ENCODE measurements at regions not wholly inside any gene's neighbourhood (a gene's known extent, or its start where the extent isn't known, plus 50 kb on each side); places are given as distances from the start of the nearest gene placed in this dataset.

- Histone ChIP-seq H3K27me3 (ENCODE audit: control insufficient read depth, insufficient read depth, low read length, poor library complexity, severe bottlenecking) (no peaks in the 10 kb centered on the region), H3K27ac (ENCODE audit: insufficient read depth, low read depth, low read length, poor library complexity, severe bottlenecking) (no peak overlapping the region), H3K4me3 (ENCODE audit: insufficient read depth, low read depth, low read length) (no peak overlapping the region), H3K4me1 (ENCODE audit: control insufficient read depth, insufficient read depth, low read length) (no peaks in the 10 kb centered on the region), H3K9me3 (ENCODE audit: control insufficient read depth, low read length) (no peaks in the 10 kb centered on the region), H3K36me3 (ENCODE audit: control insufficient read depth, insufficient read depth, low read length) (no peaks in the 10 kb centered on the region)
These were observed 555.6 kb downstream of the CCER1 start for GRCh38 chr12:90399357-90399756.

DNA sequence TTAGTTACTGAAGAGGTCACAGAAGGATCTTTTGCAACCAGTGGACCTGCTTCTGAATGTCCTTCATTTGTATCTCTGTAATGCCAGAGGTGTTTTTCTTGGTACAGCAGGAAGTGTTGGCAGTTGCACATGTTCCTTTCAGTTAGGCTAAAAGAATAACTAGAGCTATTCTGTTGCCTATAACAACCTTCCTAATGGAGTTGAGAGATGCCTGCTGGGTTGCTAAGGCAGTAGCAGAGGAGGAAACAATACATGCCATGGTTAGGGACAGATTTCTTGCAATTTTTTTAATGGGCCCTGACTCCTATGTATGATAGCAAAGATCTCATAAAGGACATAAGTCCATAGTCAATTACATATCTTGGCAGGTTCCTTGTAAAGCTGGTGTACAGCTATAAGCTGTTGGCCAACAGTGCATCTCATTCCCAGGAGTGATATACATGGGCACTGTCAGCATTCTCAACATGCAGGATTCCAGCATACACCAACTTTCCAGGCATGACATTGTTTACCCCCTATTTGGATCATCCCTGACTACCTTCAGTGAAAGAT lies 556.6 kb downstream of the CCER1 start:
- Histone ChIP-seq H3K36me3 (ENCODE audit: control insufficient read depth, insufficient read depth, low read length) (no peaks in the 10 kb centered on the region), H3K27ac (ENCODE audit: insufficient read depth, low read depth, low read length, poor library complexity, severe bottlenecking) (no peak overlapping the region), H3K4me1 (ENCODE audit: control insufficient read depth, insufficient read depth, low read length) (no peaks in the 10 kb centered on the region), H3K27me3 (ENCODE audit: control insufficient read depth, insufficient read depth, low read length, poor library complexity, severe bottlenecking) (no peaks in the 10 kb centered on the region), H3K9me3 (ENCODE audit: control insufficient read depth, low read length) (no peaks in the 10 kb centered on the region), H3K4me3 (ENCODE audit: insufficient read depth, low read depth, low read length) (no peak overlapping the region)

DNA sequence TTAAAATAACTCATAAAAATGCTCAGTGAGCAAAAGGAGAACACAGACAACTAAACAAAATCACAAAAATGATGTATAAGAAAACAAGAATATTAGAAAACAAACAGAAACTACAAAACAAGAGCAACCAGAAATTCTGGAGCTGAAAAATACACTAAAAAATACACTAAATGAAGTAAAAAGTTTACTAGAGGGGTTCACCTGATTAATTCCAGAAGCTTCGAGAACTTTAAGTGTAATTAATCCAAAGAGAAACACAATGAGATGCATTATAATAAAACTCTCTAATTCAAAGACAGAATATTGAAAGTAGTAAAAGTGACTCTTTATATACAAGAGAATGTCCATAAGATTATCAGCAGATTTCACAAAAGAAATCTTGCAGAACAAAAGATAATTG lies 558.4 kb downstream of the CCER1 start:
- Histone ChIP-seq H3K36me3 (ENCODE audit: control insufficient read depth, insufficient read depth, low read length) (no peaks in the 10 kb centered on the region), H3K27ac (ENCODE audit: insufficient read depth, low read depth, low read length, poor library complexity, severe bottlenecking) (no peak overlapping the region), H3K4me1 (ENCODE audit: control insufficient read depth, insufficient read depth, low read length) (no peaks in the 10 kb centered on the region), H3K9me3 (ENCODE audit: control insufficient read depth, low read length) (no peaks in the 10 kb centered on the region), H3K27me3 (ENCODE audit: control insufficient read depth, insufficient read depth, low read length, poor library complexity, severe bottlenecking) (no peaks in the 10 kb centered on the region), H3K4me3 (ENCODE audit: insufficient read depth, low read depth, low read length) (no peak overlapping the region)
- WGBS, 2 experiments, result no CpG with 5 or more reads among the region's 1 CpG

- Histone ChIP-seq H3K4me1 (ENCODE audit: control insufficient read depth, insufficient read depth, low read length) (no peaks in the 10 kb centered on the region), H3K4me3 (ENCODE audit: insufficient read depth, low read depth, low read length) (no peak overlapping the region), H3K36me3 (ENCODE audit: control insufficient read depth, insufficient read depth, low read length) (no peaks in the 10 kb centered on the region), H3K9me3 (ENCODE audit: control insufficient read depth, low read length) (no peaks in the 10 kb centered on the region), H3K27me3 (ENCODE audit: control insufficient read depth, insufficient read depth, low read length, poor library complexity, severe bottlenecking) (no peaks in the 10 kb centered on the region), H3K27ac (ENCODE audit: insufficient read depth, low read depth, low read length, poor library complexity, severe bottlenecking) (no peak overlapping the region)
- 85 to 94% methylated on average over 5 of the region's 5 CpGs for WGBS, 2 experiments
These were observed 561.3 kb downstream of the CCER1 start for GRCh38 chr12:90393652-90394051.

DNA sequence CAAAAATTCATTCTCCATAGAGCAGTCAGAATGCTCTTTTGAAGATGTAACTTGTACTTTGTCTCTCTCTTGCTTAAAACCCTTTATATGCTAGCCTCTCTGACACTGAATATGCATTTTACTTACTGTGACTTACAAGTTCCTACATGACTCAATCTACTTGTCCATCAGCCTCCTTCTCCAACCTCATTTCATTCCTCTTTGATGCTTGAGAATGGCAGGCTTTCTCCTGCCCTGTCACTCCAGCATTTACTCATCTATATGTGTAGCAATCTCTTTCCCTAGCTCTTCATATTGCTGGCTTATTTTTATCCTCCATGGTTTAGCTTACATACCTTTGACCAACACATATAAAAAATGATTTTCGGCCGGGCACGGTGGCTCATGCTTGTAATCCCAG lies 561.9 kb downstream of the CCER1 start:
- Histone ChIP-seq H3K27me3 (ENCODE audit: control insufficient read depth, insufficient read depth, low read length, poor library complexity, severe bottlenecking) (no peaks in the 10 kb centered on the region), H3K9me3 (ENCODE audit: control insufficient read depth, low read length) (no peaks in the 10 kb centered on the region), H3K4me1 (ENCODE audit: control insufficient read depth, insufficient read depth, low read length) (no peaks in the 10 kb centered on the region), H3K27ac (ENCODE audit: insufficient read depth, low read depth, low read length, poor library complexity, severe bottlenecking) (no peak overlapping the region), H3K36me3 (ENCODE audit: control insufficient read depth, insufficient read depth, low read length) (no peaks in the 10 kb centered on the region), H3K4me3 (ENCODE audit: insufficient read depth, low read depth, low read length) (no peak overlapping the region)
- 87% methylated on average over 3 of the region's 3 CpGs for WGBS, 2 experiments

- no peaks in the 10 kb centered on the region for H3K36me3 ChIP-seq (ENCODE audit: control insufficient read depth, insufficient read depth, low read length)
- no peak overlapping the region for H3K4me3 ChIP-seq (ENCODE audit: insufficient read depth, low read depth, low read length)
- H3K9me3 ChIP-seq (ENCODE audit: control insufficient read depth, low read length), result no peaks in the 10 kb centered on the region
- no peaks in the 10 kb centered on the region for H3K27me3 ChIP-seq (ENCODE audit: control insufficient read depth, insufficient read depth, low read length, poor library complexity, severe bottlenecking)
- H3K27ac ChIP-seq (ENCODE audit: insufficient read depth, low read depth, low read length, poor library complexity, severe bottlenecking), result no peak overlapping the region
- H3K4me1 ChIP-seq (ENCODE audit: control insufficient read depth, insufficient read depth, low read length), result no peaks in the 10 kb centered on the region
- 87 to 94% methylated on average over 2 of the region's 2 CpGs for WGBS, 2 experiments
These were observed 564.0 kb downstream of the CCER1 start for GRCh38 chr12:90390947-90391346.

GRCh38 chr12:90368081-90368480 lies 586.9 kb downstream of the CCER1 start:
- no peak overlapping the region for H3K27ac ChIP-seq (ENCODE audit: insufficient read depth, low read depth, low read length, poor library complexity, severe bottlenecking)
- no peaks in the 10 kb centered on the region for H3K9me3 ChIP-seq (ENCODE audit: control insufficient read depth, low read length)
- no peaks in the 10 kb centered on the region for H3K36me3 ChIP-seq (ENCODE audit: control insufficient read depth, insufficient read depth, low read length)
- no peaks in the 10 kb centered on the region for H3K4me1 ChIP-seq (ENCODE audit: control insufficient read depth, insufficient read depth, low read length)
- H3K4me3 ChIP-seq (ENCODE audit: insufficient read depth, low read depth, low read length), result no peak overlapping the region
- WGBS, 2 experiments, result 88 to 93% methylated on average over 1 of the region's 1 CpG
- no peaks in the 10 kb centered on the region for H3K27me3 ChIP-seq (ENCODE audit: control insufficient read depth, insufficient read depth, low read length, poor library complexity, severe bottlenecking)

GRCh38 chr12:90366286-90366685 lies 588.7 kb downstream of the CCER1 start:
- Histone ChIP-seq H3K27ac (ENCODE audit: insufficient read depth, low read depth, low read length, poor library complexity, severe bottlenecking) (no peak overlapping the region), H3K9me3 (ENCODE audit: control insufficient read depth, low read length) (no peaks in the 10 kb centered on the region), H3K4me1 (ENCODE audit: control insufficient read depth, insufficient read depth, low read length) (no peaks in the 10 kb centered on the region), H3K27me3 (ENCODE audit: control insufficient read depth, insufficient read depth, low read length, poor library complexity, severe bottlenecking) (no peaks in the 10 kb centered on the region), H3K36me3 (ENCODE audit: control insufficient read depth, insufficient read depth, low read length) (no peaks in the 10 kb centered on the region), H3K4me3 (ENCODE audit: insufficient read depth, low read depth, low read length) (no peak overlapping the region)
- 92 to 93% methylated on average over 2 of the region's 2 CpGs for whole genome bisulfite sequencing, 2 experiments

GRCh38 chr12:90360300-90360699 lies 594.7 kb downstream of the CCER1 start:
- Histone ChIP-seq H3K4me3 (ENCODE audit: insufficient read depth, low read depth, low read length) (no peak overlapping the region), H3K36me3 (ENCODE audit: control insufficient read depth, insufficient read depth, low read length) (no peaks in the 10 kb centered on the region), H3K9me3 (ENCODE audit: control insufficient read depth, low read length) (no peaks in the 10 kb centered on the region), H3K27me3 (ENCODE audit: control insufficient read depth, insufficient read depth, low read length, poor library complexity, severe bottlenecking) (no peaks in the 10 kb centered on the region), H3K4me1 (ENCODE audit: control insufficient read depth, insufficient read depth, low read length) (no peaks in the 10 kb centered on the region), H3K27ac (ENCODE audit: insufficient read depth, low read depth, low read length, poor library complexity, severe bottlenecking) (no peak overlapping the region)

- Histone ChIP-seq H3K27me3 (ENCODE audit: control insufficient read depth, insufficient read depth, low read length, poor library complexity, severe bottlenecking) (no peaks in the 10 kb centered on the region), H3K9me3 (ENCODE audit: control insufficient read depth, low read length) (no peaks in the 10 kb centered on the region), H3K36me3 (ENCODE audit: control insufficient read depth, insufficient read depth, low read length) (no peaks in the 10 kb centered on the region), H3K27ac (ENCODE audit: insufficient read depth, low read depth, low read length, poor library complexity, severe bottlenecking) (no peak overlapping the region), H3K4me1 (ENCODE audit: control insufficient read depth, insufficient read depth, low read length) (no peaks in the 10 kb centered on the region), H3K4me3 (ENCODE audit: insufficient read depth, low read depth, low read length) (no peak overlapping the region)
- 88 to 92% methylated on average over 6 to 8 of the region's 8 CpGs for WGBS, 2 experiments
These were observed 599.1 kb downstream of the CCER1 start for GRCh38 chr12:90355711-90356355.

DNA sequence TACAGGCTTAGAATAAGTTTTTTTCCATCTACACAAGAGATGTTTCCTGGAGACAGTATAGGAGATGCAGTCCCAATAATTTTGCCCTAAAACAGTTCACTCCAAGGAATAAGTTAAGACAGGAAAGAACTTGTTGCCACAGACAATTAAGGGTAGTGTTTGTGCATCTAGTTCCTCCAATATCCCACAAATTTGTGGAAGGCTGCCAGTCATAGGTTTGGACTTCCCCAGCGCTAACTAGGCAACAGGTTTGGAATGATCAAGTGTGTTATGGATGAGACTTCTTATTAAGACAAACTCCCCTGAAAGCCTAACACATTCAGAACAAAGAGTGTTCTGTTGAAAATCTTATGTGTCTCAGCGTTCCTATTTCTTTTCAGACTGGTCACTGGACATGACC lies 611.0 kb downstream of the CCER1 start:
- H3K36me3 ChIP-seq (ENCODE audit: control insufficient read depth, insufficient read depth, low read length), result no peaks in the 10 kb centered on the region
- H3K4me1 ChIP-seq (ENCODE audit: control insufficient read depth, insufficient read depth, low read length), result no peaks in the 10 kb centered on the region
- no peaks in the 10 kb centered on the region for H3K27me3 ChIP-seq (ENCODE audit: control insufficient read depth, insufficient read depth, low read length, poor library complexity, severe bottlenecking)
- 91 to 100% methylated on average over 2 of the region's 2 CpGs for WGBS, 2 experiments
- no peak overlapping the region for H3K27ac ChIP-seq (ENCODE audit: insufficient read depth, low read depth, low read length, poor library complexity, severe bottlenecking)
- H3K9me3 ChIP-seq (ENCODE audit: control insufficient read depth, low read length), result no peaks in the 10 kb centered on the region
- H3K4me3 ChIP-seq (ENCODE audit: insufficient read depth, low read depth, low read length), result no peak overlapping the region
